Activated CD8-positive, alpha-beta T cell treated with anti-CD3 and anti-CD28 coated beads, Interleukin-2, amount 10 ng/mL, durations not matched to agents 7 days and 5 days (primary cell): ENCODE measurements at regions not wholly inside any gene's neighbourhood (a gene's known extent, or its start where the extent isn't known, plus 50 kb on each side); places are given as distances from the start of the nearest gene placed in this dataset.
"Not testable (repeated sequence)": the region's sequence is repeated elsewhere in the genome, so short reads cannot be mapped to it uniquely, and the experiment has no call there.

ENCODE experiments used
- ATAC-seq: fragments of 150-1000 bp; cut with Tn5 transposase; one replicate; pipeline ENCODE4 v1.10.0; 2021; ENCODE audit warnings: moderate library complexity
- CTCF ChIA-PET: fragments of 350-600 bp; sonication (Branson Sonifier 250); formaldehyde crosslinking; loops from one replicate; lab custom pipeline; 2021; ENCODE audit warnings: antibody characterized with exemption; lab: Charles Lee
- POLR2A ChIA-PET: fragments of 350-600 bp; sonication (Branson Sonifier 250); formaldehyde crosslinking; loops from one replicate; lab custom pipeline; 2021; ENCODE audit warnings: antibody characterized with exemption; lab: Charles Lee
- DNase-seq: peaks from one replicate; pipeline ENCODE4 v3.0.0-alpha.2; 2020
- H3K27ac Mint-ChIP-seq: one replicate; pipeline ENCODE4 v1.8.0; 2021; ENCODE audit warnings: mild to moderate bottlenecking, mixed read lengths
- H3K27me3 Mint-ChIP-seq: one replicate; pipeline ENCODE4 v1.8.0; 2021; ENCODE audit warnings: low read depth, mixed read lengths
- H3K36me3 Mint-ChIP-seq: one replicate; pipeline ENCODE4 v1.8.0; 2021; ENCODE audit warnings: low read depth, mixed read lengths
- H3K4me1 Mint-ChIP-seq: one replicate; pipeline ENCODE4 v1.8.0; 2021; ENCODE audit warnings: low read depth, mixed read lengths
- H3K4me3 Mint-ChIP-seq: one replicate; pipeline ENCODE4 v1.8.0; 2021; ENCODE audit warnings: mild to moderate bottlenecking, mixed read lengths
- H3K9me3 Mint-ChIP-seq: one replicate; pipeline ENCODE4 v1.8.0; 2022; ENCODE audit warnings: mixed read lengths; ENCODE audit not compliant: insufficient read depth

DNA sequence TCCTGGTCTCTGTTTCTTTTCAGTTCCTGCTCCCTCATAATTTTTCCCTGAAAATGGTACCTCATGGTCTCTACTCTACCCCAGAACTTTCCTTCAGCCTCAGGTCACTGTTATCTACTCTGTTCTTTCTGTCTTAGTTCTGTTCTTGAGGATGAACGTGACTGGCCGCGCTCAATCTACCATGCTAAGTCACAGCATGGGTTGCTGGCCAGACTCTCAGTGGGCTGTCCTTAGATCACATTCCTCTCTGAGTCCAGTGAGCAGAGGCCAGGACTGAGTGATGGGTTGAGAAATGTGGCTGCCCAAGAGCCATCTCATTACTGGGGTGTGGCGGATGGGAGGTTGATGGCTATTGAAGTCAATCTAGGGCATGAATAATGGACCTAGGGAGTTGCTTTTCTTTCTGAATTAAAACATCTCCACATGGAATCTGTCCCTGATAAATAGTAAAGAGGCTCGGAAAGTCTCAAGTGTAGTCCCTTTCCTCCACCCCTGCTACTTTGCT lies 164.0 kb upstream of the DTNBP1 start:
- ATAC-seq, result no peak
- CTCF ChIA-PET, result no interaction called here

DNA sequence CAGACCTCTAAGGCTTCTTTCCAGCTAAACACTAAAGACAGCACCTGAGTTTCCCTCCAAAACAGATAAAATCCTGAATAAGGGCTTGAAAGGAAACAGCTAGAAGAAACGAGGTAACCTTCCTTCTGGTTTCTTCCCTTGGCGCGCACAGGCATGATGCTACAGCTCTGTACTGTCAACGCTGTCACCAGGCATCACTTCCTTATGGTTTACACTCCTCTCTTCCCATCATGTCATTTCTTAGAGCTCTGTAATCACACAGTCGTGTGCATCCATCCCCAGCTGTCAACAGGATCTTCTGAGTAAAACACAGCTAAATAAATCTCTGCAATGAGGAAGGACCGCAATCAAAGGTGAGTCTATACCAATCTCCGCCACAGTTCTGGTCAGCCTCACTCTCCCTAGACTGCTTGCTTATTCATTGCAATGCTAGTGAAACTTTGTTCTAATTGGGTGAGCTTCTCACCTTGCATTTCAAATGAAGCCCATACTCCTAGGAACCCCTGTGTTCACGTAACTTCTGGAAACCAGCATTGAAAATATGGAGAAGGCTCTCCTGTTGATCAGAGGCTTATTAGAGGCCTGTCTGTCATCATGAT lies 162.6 kb upstream of the DTNBP1 start:
- Mint-ChIP-seq H3K4me3 (no peak overlapping the region), H3K9me3 (no peaks in the 10 kb centered on the region), H3K36me3 (no peaks in the 10 kb centered on the region), H3K27ac (no peak overlapping the region), H3K27me3 (no peaks in the 10 kb centered on the region), H3K4me1 (no peaks in the 10 kb centered on the region)
- POLR2A ChIA-PET, result no interaction called here
- CTCF ChIA-PET, result interaction anchor here (0.6 to 1.1 kb wide), 3 partner anchors 33 to 643 kb away, joined by 3 to 4 read pairs (median 4); no protein-coding TSS in a partner anchor
- DNase-seq, result no peak
- no peak for ATAC-seq

More for the DNA sequence above, 164.0 kb upstream of the DTNBP1 start:
- Mint-ChIP-seq H3K9me3 (no peaks in the 10 kb centered on the region), H3K27me3 (no peaks in the 10 kb centered on the region), H3K4me1 (no peaks in the 10 kb centered on the region), H3K4me3 (no peak overlapping the region), H3K27ac (no peak overlapping the region), H3K36me3 (no peaks in the 10 kb centered on the region)
- POLR2A ChIA-PET, result no interaction called here
- DNase-seq, result no peak

DNA sequence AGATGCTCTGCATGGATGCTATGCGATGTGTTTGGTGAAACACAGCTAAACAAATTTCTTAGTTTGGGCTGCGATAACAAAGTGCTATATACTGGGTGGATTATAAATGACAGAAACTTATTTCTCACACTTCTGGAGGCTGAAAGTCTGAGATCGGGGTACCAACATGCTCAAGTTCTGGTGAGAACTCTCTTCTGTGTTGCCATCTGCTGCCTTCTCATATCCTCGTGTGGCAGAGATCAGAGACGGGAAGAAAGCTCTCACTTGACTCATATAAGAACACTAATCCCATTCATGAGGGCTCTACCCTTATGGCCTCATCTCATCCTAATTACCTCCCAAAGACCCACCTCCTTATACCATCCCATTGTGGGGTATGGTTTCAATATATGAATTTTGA lies 162.0 kb upstream of the DTNBP1 start:
- H3K9me3 Mint-ChIP-seq, result no peaks in the 10 kb centered on the region
- no peak overlapping the region for H3K27ac Mint-ChIP-seq
- H3K27me3 Mint-ChIP-seq, result no peaks in the 10 kb centered on the region
- ATAC-seq, result no peak
- POLR2A ChIA-PET, result no interaction called here
- H3K4me3 Mint-ChIP-seq, result no peak overlapping the region
- CTCF ChIA-PET, result interaction anchor here (0.6 to 1.1 kb wide), 3 partner anchors 34 to 642 kb away, joined by 3 to 4 read pairs (median 4); no protein-coding TSS in a partner anchor
- no peaks in the 10 kb centered on the region for H3K36me3 Mint-ChIP-seq
- H3K4me1 Mint-ChIP-seq, result no peaks in the 10 kb centered on the region
- DNase-seq, result no peak

DNA sequence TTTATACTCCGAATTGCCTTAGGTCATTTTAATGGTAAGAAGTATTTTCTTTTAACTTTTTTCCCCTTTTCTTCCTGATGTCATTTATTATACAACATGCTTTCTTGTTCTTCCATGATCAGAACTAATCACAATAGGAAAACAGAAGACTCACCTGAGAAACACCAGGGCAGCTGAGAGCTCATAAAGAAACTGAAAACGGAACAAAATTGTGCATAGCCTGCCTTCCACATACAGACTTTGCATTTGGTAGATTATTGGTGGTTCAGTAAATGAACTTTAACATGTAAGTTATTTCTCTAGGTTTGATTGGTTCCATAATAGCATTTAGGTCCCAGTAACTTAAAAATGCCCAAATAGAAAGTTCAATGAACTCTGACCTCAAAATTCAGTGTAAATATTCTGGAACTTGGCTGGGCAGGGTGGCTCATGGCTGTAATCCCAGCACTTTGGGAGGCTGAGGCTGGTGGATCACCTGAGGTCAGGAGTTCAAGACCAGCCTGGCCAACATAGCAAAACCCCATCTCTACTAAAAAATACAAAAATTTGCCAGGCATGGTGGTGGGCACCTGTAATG lies 161.1 kb upstream of the DTNBP1 start:
- ChIA-PET POLR2A (interaction anchor here (0.6 kb wide), 1 partner anchor 19 kb away, joined by 6 read pairs; no protein-coding TSS in a partner anchor), CTCF (no interaction called here)
- ATAC-seq (no peak), DNase-seq (no peak)
- no peaks in the 10 kb centered on the region for H3K27me3 Mint-ChIP-seq
- H3K36me3 Mint-ChIP-seq, result no peaks in the 10 kb centered on the region
- no peaks in the 10 kb centered on the region for H3K9me3 Mint-ChIP-seq
- no peak overlapping the region for H3K27ac Mint-ChIP-seq
- no peaks in the 10 kb centered on the region for H3K4me1 Mint-ChIP-seq
- H3K4me3 Mint-ChIP-seq, result no peak overlapping the region

DNA sequence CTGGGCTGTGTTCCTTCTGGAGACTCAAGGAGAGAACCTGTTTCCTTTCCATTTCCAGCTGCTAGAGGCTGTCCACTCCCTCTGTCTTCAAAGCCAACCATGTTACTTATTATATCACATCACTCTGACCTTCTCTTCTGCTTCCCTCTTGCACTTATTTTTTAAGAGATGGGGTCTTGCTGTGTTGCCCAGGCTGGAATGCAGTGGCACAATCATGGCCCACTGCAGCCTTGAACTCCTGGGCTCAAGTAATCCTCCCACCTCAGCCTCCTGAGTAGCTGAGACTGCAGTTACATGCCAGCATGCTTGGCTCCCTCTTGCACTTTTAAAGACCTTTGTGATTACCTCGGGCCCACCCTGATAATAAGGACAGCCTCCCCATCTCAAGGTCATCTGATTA lies 160.0 kb upstream of the DTNBP1 start:
- no peak overlapping the region for H3K27ac Mint-ChIP-seq
- no peaks in the 10 kb centered on the region for H3K36me3 Mint-ChIP-seq
- H3K27me3 Mint-ChIP-seq, result no peaks in the 10 kb centered on the region
- H3K9me3 Mint-ChIP-seq, result no peaks in the 10 kb centered on the region
- no peak for DNase-seq
- ATAC-seq, result no peak
- H3K4me1 Mint-ChIP-seq, result no peaks in the 10 kb centered on the region
- ChIA-PET POLR2A (no interaction called here), CTCF (no interaction called here)
- H3K4me3 Mint-ChIP-seq, result no peak overlapping the region

DNA sequence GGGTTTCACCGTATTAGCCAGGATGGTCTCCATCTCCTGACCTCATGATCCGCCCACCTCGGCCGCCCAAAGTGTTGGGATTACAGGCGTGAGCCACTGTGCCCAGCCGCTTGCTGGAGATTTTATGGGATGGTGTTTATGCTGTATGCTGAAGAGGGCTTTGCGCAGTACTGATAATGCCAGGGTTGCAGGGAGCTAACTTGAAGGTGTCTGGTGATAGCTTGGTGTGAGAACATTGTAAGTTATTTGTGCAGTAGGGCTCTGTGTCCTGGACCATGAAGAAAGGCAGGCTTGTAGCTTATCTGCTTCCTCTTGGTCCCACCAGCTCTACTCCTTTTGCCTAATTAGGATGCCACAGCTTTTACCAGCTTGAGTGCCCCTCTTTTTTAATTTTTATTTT lies 157.0 kb upstream of the DTNBP1 start:
- ChIA-PET POLR2A (no interaction called here), CTCF (no interaction called here)
- H3K36me3 Mint-ChIP-seq, result no peaks in the 10 kb centered on the region

DNA sequence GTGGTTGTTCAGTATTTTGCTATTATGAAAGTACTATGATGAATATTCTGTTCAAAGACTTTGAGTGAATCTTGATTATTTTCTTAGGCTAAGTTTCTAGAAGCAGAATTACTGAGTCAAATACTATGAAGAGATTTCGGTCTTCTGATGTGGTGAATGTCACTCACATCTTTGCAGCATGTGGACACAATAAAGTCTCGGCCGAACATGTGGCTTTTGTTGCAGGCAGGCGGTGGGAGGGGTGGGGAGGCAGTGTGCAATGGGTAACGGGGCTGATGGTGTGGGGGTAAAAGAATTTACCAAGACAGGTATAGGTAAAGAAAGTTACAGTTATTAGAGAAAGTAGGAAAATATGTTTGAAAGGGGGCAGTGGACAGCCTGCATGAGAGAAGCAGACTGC lies 156.4 kb upstream of the DTNBP1 start:
- H3K27me3 Mint-ChIP-seq, result peaks cover 3% of the 10 kb centered on the region
- no peak overlapping the region for H3K27ac Mint-ChIP-seq
- H3K4me1 Mint-ChIP-seq, result no peaks in the 10 kb centered on the region
- no peaks in the 10 kb centered on the region for H3K36me3 Mint-ChIP-seq
- no peak overlapping the region for H3K4me3 Mint-ChIP-seq
- CTCF ChIA-PET, result no interaction called here
- no peak for DNase-seq
- H3K9me3 Mint-ChIP-seq, result no peaks in the 10 kb centered on the region
- POLR2A ChIA-PET, result no interaction called here
- no peak for ATAC-seq

More for the DNA sequence above, 157.0 kb upstream of the DTNBP1 start:
- no peak overlapping the region for H3K4me3 Mint-ChIP-seq
- peaks cover 3% of the 10 kb centered on the region for H3K27me3 Mint-ChIP-seq
- no peaks in the 10 kb centered on the region for H3K9me3 Mint-ChIP-seq
- DNase-seq (no peak), ATAC-seq (no peak)
- no peak overlapping the region for H3K27ac Mint-ChIP-seq
- H3K4me1 Mint-ChIP-seq, result no peaks in the 10 kb centered on the region

DNA sequence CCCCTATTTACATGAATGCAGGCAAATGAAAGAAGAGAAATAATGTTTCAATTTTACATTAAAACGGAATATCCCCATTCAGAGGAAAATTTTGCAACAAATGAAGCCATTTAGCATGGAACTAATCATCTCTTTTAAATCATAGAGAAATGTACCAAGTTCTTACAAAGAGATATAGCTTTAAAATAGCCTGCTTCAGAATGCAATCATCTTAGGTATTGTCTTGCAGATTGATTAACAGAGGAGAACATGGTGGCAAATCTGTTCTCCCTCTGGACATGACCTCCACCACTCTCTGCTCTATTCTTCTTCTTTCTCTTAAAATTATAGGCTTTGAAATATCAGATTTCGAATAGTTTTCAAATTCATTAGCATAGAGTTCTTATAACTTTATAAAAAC lies 155.7 kb upstream of the DTNBP1 start:
- DNase-seq, result no peak
- CTCF ChIA-PET, result no interaction called here
- no peak for ATAC-seq
- Mint-ChIP-seq H3K36me3 (no peaks in the 10 kb centered on the region), H3K9me3 (no peaks in the 10 kb centered on the region), H3K27ac (no peak overlapping the region), H3K4me3 (no peak overlapping the region), H3K27me3 (peaks cover 3% of the 10 kb centered on the region), H3K4me1 (no peaks in the 10 kb centered on the region)
- POLR2A ChIA-PET, result no interaction called here

DNA sequence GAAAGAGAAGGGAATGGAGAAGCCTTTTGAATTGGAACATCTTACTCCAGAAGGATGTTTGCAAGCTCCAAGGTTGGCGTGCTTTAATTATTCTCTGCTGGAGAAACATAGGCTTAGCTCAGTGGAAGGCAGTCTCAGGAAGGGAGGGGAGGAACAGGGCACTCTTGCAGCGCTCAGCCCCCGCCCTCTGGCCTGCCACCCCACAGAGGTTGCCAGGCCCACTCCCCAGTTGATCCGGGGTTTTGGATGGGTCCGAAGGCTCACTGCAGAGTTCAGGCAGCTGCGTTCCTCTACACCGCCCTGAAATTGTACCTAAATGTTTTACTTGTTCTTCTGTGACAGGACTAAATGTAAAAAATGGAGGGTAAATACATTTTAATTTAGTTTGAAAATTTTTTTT lies 155.2 kb upstream of the DTNBP1 start:
- H3K27me3 Mint-ChIP-seq, result peaks cover 3% of the 10 kb centered on the region
- CTCF ChIA-PET, result no interaction called here

DNA sequence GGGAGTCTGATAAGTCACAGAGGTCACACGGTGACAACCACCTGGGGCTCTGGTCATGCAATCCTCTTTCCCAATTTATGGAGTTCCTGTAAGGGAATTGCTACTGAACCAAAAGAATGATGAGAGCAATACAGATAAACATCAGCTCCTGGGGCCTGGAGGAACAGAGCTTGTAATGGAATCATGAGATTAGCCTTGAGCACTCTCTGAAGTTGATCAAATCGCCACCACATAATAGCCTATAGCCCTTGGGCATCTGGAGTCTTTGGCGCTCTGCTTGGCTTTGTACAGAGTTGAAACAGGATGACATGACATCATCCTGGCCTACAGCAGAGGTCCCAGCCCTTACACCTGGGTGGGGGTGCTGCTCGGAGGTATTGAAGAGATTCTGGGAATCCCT lies 154.3 kb upstream of the DTNBP1 start:
- Mint-ChIP-seq H3K36me3 (no peaks in the 10 kb centered on the region), H3K4me1 (no peaks in the 10 kb centered on the region), H3K4me3 (no peak overlapping the region), H3K27me3 (peaks cover 3% of the 10 kb centered on the region), H3K9me3 (no peaks in the 10 kb centered on the region), H3K27ac (no peak overlapping the region)
- ChIA-PET POLR2A (no interaction called here), CTCF (no interaction called here)
- DNase-seq (no peak), ATAC-seq (no peak)

More for the DNA sequence above, 155.2 kb upstream of the DTNBP1 start:
- no peak for DNase-seq
- ATAC-seq, result no peak
- Mint-ChIP-seq H3K4me3 (no peak overlapping the region), H3K4me1 (no peaks in the 10 kb centered on the region), H3K36me3 (no peaks in the 10 kb centered on the region), H3K27ac (no peak overlapping the region), H3K9me3 (no peaks in the 10 kb centered on the region)
- POLR2A ChIA-PET, result no interaction called here

DNA sequence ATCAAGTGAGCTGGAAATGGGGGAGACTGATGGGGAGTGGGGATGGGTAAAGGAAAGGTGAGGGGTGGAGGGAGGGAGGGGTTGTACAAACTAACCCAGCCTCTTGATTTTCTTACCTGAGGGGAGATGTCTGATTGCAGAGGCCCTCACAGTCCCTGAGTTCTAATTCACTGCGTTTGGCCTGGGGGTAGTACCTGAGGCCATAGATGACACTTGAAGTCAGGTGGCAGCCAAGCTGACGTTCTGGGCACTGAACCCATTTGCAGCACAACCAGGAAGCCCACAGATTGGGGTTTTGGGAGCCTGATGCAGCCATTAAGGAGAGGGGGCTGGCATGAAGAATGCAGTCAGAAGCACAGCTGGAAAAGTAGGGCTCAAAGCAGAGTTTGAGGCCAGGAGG lies 153.8 kb upstream of the DTNBP1 start:
- DNase-seq (no peak), ATAC-seq (no peak)
- CTCF ChIA-PET, result no interaction called here
- POLR2A ChIA-PET, result no interaction called here
- Mint-ChIP-seq H3K4me3 (no peak overlapping the region), H3K27ac (no peak overlapping the region), H3K9me3 (no peaks in the 10 kb centered on the region), H3K27me3 (peaks cover 3% of the 10 kb centered on the region), H3K36me3 (no peaks in the 10 kb centered on the region), H3K4me1 (no peaks in the 10 kb centered on the region)

DNA sequence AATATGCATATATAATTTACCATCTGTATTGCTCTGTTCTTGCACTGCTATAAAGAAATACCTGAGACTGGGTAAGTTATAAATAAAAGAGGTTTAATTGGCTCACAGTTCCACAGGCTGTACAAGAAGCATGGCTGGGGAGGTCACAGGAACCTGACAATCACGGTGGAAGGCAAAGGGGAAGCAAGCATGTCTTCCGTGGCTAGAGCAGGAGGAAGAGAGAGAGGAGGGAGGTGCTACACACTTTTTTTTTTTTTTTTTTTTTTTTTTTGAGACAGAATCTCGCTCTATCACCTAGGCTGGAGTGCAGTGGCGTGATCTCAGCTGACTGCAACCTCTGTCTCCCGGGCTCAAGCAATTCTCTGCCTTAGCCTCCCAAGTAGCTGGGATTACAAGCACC lies 150.9 kb upstream of the DTNBP1 start:
- ATAC-seq, POLR2A ChIA-PET, H3K36me3 Mint-ChIP-seq, H3K27ac Mint-ChIP-seq, CTCF ChIA-PET, H3K4me3 Mint-ChIP-seq, H3K4me1 Mint-ChIP-seq, DNase-seq, H3K27me3 Mint-ChIP-seq, H3K9me3 Mint-ChIP-seq: not testable (repeated sequence)
